ENCODE measurements at regions not wholly inside any gene's neighbourhood (a gene's known extent, or its start where the extent isn't known, plus 50 kb on each side); places are given as distances from the start of the nearest gene placed in this dataset.

GRCh38 chr11:97259434-97259833 lies 869.6 kb downstream of the JRKL start:
- TF ChIP-seq CTCF (IDR thresholded peaks at IDR 0.05), result no peak
- no peak for TF ChIP-seq POLR2A (IDR thresholded peaks at IDR 0.05)

Measured in Peyer's patch (tissue), 4 donors.